ENCODE measurements at regions not wholly inside any gene's neighbourhood (a gene's known extent, or its start where the extent isn't known, plus 50 kb on each side); places are given as distances from the start of the nearest gene placed in this dataset.
"Not testable (repeated sequence)": the region's sequence is repeated elsewhere in the genome, so short reads cannot be mapped to it uniquely, and the experiment has no call there.

- H3F3A ChIP-seq (ENCODE audit: insufficient read depth); H3K9ac ChIP-seq (ENCODE audit: low read length); H3K9me3 ChIP-seq (ENCODE audit: insufficient read depth, low read length); H3K9me2 ChIP-seq (replicated peaks; ENCODE audit: insufficient read depth, low read length); H4K20me1 ChIP-seq (ENCODE audit: low read depth, low read length); H3K27me3 ChIP-seq (ENCODE audit: low read length); H3K79me2 ChIP-seq (ENCODE audit: insufficient read depth, low read length); H3K36me3 ChIP-seq (ENCODE audit: low read length); H3K4me3 ChIP-seq (ENCODE audit: insufficient read depth, low read length, poor library complexity, severe bottlenecking); H3K4me2 ChIP-seq (ENCODE audit: low read depth, low read length, poor library complexity, severe bottlenecking); H3K27ac ChIP-seq (ENCODE audit: low read depth, low read length); H2AFZ ChIP-seq (ENCODE audit: low read depth, low read length, severe bottlenecking): not testable (repeated sequence)
Observed at GRCh38 chr21:9857563-9857962, 663.8 kb upstream of the TPTE start.

DNA sequence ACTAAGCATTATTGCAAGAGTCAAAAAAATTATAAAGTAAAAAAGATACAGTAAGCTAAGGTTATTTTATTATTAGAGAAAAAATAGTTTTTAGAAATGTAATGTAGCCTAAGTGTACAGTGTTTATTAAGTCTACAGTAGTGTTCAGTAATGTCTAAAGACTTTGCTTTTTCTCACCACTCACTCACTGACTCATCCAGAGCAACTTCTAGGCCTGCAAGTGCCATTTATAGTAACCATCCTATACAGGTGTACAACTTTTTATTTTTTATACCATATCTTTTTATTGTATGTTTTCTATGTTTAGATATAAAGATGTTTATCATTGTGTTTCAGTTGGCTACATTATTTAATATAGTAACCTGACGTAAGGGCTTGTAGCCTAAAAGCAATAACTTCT is 661.5 kb upstream of the TPTE start:
- not testable (repeated sequence) for H3K79me2 ChIP-seq (ENCODE audit: insufficient read depth, low read length); H3K36me3 ChIP-seq (ENCODE audit: low read length); H3K9ac ChIP-seq (ENCODE audit: low read length); H3K4me3 ChIP-seq (ENCODE audit: insufficient read depth, low read length, poor library complexity, severe bottlenecking); H3K27ac ChIP-seq (ENCODE audit: low read depth, low read length); H3F3A ChIP-seq (ENCODE audit: insufficient read depth); H3K4me2 ChIP-seq (ENCODE audit: low read depth, low read length, poor library complexity, severe bottlenecking); H3K9me2 ChIP-seq (replicated peaks; ENCODE audit: insufficient read depth, low read length); H3K9me3 ChIP-seq (ENCODE audit: insufficient read depth, low read length); H2AFZ ChIP-seq (ENCODE audit: low read depth, low read length, severe bottlenecking); H3K27me3 ChIP-seq (ENCODE audit: low read length); H4K20me1 ChIP-seq (ENCODE audit: low read depth, low read length)

- H3K9ac ChIP-seq (ENCODE audit: low read length); H3K9me3 ChIP-seq (ENCODE audit: insufficient read depth, low read length); H2AFZ ChIP-seq (ENCODE audit: low read depth, low read length, severe bottlenecking); H3K4me2 ChIP-seq (ENCODE audit: low read depth, low read length, poor library complexity, severe bottlenecking); H3K27ac ChIP-seq (ENCODE audit: low read depth, low read length); H3K79me2 ChIP-seq (ENCODE audit: insufficient read depth, low read length); H3F3A ChIP-seq (ENCODE audit: insufficient read depth); H4K20me1 ChIP-seq (ENCODE audit: low read depth, low read length); H3K9me2 ChIP-seq (replicated peaks; ENCODE audit: insufficient read depth, low read length); H3K36me3 ChIP-seq (ENCODE audit: low read length); H3K4me3 ChIP-seq (ENCODE audit: insufficient read depth, low read length, poor library complexity, severe bottlenecking); H3K27me3 ChIP-seq (ENCODE audit: low read length): not testable (repeated sequence)
Observed at GRCh38 chr21:9862456-9862855, 658.9 kb upstream of the TPTE start.

GRCh38 chr21:9867815-9868214 is 653.6 kb upstream of the TPTE start:
- not testable (repeated sequence) for H3K9me2 ChIP-seq (replicated peaks; ENCODE audit: insufficient read depth, low read length); H3K27me3 ChIP-seq (ENCODE audit: low read length); H3K9ac ChIP-seq (ENCODE audit: low read length); H3K36me3 ChIP-seq (ENCODE audit: low read length); H3K4me2 ChIP-seq (ENCODE audit: low read depth, low read length, poor library complexity, severe bottlenecking); H3K9me3 ChIP-seq (ENCODE audit: insufficient read depth, low read length); H4K20me1 ChIP-seq (ENCODE audit: low read depth, low read length); H2AFZ ChIP-seq (ENCODE audit: low read depth, low read length, severe bottlenecking); H3F3A ChIP-seq (ENCODE audit: insufficient read depth); H3K4me3 ChIP-seq (ENCODE audit: insufficient read depth, low read length, poor library complexity, severe bottlenecking); H3K79me2 ChIP-seq (ENCODE audit: insufficient read depth, low read length); H3K27ac ChIP-seq (ENCODE audit: low read depth, low read length)

DNA sequence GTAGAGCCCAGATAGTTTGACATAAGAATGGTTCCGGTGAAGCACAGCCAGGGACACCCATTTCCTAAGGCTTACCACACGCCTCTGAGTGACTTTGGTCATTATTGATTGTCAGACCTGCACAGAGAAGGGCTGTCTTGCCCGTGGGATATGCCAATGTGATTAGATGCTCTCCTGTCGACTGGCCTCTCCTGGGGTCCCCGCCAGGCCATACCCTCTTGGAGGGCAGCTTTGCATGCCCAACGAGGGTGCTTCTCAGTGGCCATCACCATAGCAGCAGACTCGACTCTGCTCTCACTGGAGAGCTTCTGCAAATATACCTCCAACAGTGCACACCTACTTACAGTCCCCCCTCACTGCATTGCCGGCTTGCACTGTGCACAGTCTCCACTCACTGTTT is 648.3 kb upstream of the TPTE start:
- H3K27ac ChIP-seq (ENCODE audit: low read depth, low read length); H3K9me3 ChIP-seq (ENCODE audit: insufficient read depth, low read length); H3K79me2 ChIP-seq (ENCODE audit: insufficient read depth, low read length); H3K36me3 ChIP-seq (ENCODE audit: low read length); H3K9ac ChIP-seq (ENCODE audit: low read length); H3F3A ChIP-seq (ENCODE audit: insufficient read depth); H4K20me1 ChIP-seq (ENCODE audit: low read depth, low read length); H3K27me3 ChIP-seq (ENCODE audit: low read length); H3K4me3 ChIP-seq (ENCODE audit: insufficient read depth, low read length, poor library complexity, severe bottlenecking); H3K4me2 ChIP-seq (ENCODE audit: low read depth, low read length, poor library complexity, severe bottlenecking); H3K9me2 ChIP-seq (replicated peaks; ENCODE audit: insufficient read depth, low read length); H2AFZ ChIP-seq (ENCODE audit: low read depth, low read length, severe bottlenecking): not testable (repeated sequence)

DNA sequence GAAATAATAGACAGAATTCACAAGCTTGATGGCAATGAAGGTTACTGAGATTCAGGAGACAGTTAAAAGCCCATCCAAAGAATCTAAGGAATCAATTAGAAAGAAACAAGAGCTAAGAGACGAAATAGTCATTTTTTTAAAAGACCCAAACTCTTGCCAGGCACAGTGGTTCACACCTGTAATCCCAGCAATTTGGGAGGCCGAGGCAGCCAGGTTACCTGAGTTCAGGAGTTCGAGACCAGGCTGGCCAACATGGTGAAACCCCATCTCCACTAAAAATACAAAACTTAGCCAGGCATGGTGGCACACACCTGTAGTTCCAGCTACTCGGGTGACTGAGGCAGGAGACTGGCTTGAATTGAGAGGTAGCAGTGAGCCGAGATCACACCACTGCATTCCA is 647.2 kb upstream of the TPTE start:
- H2AFZ ChIP-seq (ENCODE audit: low read depth, low read length, severe bottlenecking); H3F3A ChIP-seq (ENCODE audit: insufficient read depth); H3K4me2 ChIP-seq (ENCODE audit: low read depth, low read length, poor library complexity, severe bottlenecking); H3K4me3 ChIP-seq (ENCODE audit: insufficient read depth, low read length, poor library complexity, severe bottlenecking); H3K36me3 ChIP-seq (ENCODE audit: low read length); H3K27ac ChIP-seq (ENCODE audit: low read depth, low read length); H3K9me3 ChIP-seq (ENCODE audit: insufficient read depth, low read length); H4K20me1 ChIP-seq (ENCODE audit: low read depth, low read length); H3K27me3 ChIP-seq (ENCODE audit: low read length); H3K9me2 ChIP-seq (replicated peaks; ENCODE audit: insufficient read depth, low read length); H3K79me2 ChIP-seq (ENCODE audit: insufficient read depth, low read length); H3K9ac ChIP-seq (ENCODE audit: low read length): not testable (repeated sequence)

DNA sequence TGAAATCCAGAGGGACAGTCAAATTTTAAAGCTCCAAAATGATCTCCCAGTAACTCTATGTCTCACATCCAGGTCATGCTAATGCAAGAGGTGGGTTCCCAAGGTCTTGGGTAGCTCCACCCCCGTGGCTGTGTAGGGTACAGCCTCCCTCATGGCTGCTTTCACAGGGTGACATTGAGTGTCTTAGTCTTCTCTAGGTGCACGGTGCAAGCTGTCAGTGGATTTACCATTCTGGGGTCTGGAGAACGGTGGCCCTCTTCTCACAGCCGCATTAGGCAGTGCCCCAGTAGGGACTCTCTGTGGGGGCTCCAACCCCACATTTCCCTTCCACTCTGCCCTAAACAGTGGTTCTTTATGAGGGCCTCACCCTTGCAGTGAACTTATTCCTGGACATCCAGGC is 640.0 kb upstream of the TPTE start:
- H3K36me3 ChIP-seq (ENCODE audit: low read length); H4K20me1 ChIP-seq (ENCODE audit: low read depth, low read length); H3K27me3 ChIP-seq (ENCODE audit: low read length); H2AFZ ChIP-seq (ENCODE audit: low read depth, low read length, severe bottlenecking); H3K4me3 ChIP-seq (ENCODE audit: insufficient read depth, low read length, poor library complexity, severe bottlenecking); H3K9me3 ChIP-seq (ENCODE audit: insufficient read depth, low read length); H3K79me2 ChIP-seq (ENCODE audit: insufficient read depth, low read length); H3K4me2 ChIP-seq (ENCODE audit: low read depth, low read length, poor library complexity, severe bottlenecking); H3F3A ChIP-seq (ENCODE audit: insufficient read depth); H3K9me2 ChIP-seq (replicated peaks; ENCODE audit: insufficient read depth, low read length); H3K9ac ChIP-seq (ENCODE audit: low read length); H3K27ac ChIP-seq (ENCODE audit: low read depth, low read length): not testable (repeated sequence)

GRCh38 chr21:9883047-9883446 is 638.3 kb upstream of the TPTE start:
- H3K36me3 ChIP-seq (ENCODE audit: low read length); H2AFZ ChIP-seq (ENCODE audit: low read depth, low read length, severe bottlenecking); H3K27ac ChIP-seq (ENCODE audit: low read depth, low read length); H3K4me3 ChIP-seq (ENCODE audit: insufficient read depth, low read length, poor library complexity, severe bottlenecking); H3K4me2 ChIP-seq (ENCODE audit: low read depth, low read length, poor library complexity, severe bottlenecking); H4K20me1 ChIP-seq (ENCODE audit: low read depth, low read length); H3K9ac ChIP-seq (ENCODE audit: low read length); H3K27me3 ChIP-seq (ENCODE audit: low read length); H3K9me3 ChIP-seq (ENCODE audit: insufficient read depth, low read length); H3F3A ChIP-seq (ENCODE audit: insufficient read depth); H3K9me2 ChIP-seq (replicated peaks; ENCODE audit: insufficient read depth, low read length); H3K79me2 ChIP-seq (ENCODE audit: insufficient read depth, low read length): not testable (repeated sequence)
